ENCODE measurements at regions not wholly inside any gene's neighbourhood (a gene's known extent, or its start where the extent isn't known, plus 50 kb on each side); places are given as distances from the start of the nearest gene placed in this dataset.

DNA sequence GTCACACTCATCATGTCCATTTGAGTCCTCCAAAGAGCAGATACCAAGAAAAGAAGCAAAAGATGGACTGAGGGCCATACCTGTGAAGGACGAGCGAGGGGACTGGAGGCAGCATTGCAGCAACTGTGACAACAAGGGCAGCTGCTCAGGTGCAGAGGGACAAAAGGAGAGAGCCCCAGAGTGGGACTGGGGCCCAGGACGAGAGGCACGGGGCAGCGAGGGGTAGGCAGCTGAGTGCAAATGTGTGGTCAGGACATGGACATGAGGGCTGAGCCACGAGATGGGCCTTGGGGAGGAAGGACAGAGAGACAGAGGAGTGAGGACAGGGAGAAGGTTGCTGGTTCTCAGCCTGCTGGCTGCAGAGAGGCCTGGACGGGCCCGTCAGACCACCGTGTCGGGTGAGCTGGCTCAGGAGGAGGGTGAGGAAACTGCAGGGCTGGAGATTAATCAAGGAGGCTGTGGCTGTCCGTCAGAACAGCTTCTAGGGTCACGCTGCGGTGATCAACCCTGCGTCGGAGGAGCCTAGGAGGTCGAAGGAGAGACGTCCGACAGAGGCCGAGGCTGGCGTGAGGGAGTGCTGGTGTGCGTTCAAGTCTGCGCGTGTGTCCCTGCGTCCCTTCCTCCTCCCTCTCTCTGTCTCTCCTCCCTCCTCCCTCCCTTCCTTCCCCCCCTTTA is 206.8 kb upstream of the HDAC4 start:
- no peak for DNase-seq (ENCODE audit: low read depth in 2 of 2, low spot score in 1 of 2)

DNA sequence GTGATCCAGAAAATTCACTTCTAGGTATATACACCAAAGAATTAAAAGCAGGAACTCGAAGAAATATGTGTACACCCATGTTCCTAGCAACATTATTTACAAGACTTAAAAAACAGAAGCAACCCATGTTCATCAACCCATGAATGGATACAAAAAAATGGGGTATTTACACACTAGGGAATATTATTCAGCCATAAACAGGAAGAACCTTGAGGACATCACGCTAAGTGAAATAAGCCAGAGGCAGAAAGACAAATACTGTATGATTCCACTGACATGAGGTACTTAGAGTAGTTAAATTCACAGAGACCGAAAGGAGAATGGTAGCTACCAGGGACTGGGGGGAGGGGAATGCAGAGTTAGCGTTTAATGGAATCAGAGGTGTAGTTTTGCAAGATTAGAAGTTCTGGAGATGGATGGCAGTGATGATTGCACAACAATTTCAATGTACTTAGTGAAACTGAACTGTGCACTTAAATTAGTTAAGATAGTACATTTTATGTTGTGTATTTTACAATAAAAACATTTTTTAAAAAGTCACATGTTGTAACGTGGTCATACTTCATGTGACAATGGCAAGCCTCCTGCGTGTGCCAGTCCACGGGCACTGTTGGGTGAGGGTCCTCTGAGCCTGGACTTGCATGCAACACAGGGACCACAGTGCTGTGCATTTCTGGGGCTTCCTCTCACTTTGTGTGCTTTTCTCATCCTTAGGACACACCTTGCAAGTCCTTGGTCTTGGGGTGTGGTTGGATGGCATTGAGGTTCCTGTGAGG is 206.1 kb upstream of the HDAC4 start:
- no peak for DNase-seq (ENCODE audit: low read depth in 2 of 2, low spot score in 1 of 2)

DNA sequence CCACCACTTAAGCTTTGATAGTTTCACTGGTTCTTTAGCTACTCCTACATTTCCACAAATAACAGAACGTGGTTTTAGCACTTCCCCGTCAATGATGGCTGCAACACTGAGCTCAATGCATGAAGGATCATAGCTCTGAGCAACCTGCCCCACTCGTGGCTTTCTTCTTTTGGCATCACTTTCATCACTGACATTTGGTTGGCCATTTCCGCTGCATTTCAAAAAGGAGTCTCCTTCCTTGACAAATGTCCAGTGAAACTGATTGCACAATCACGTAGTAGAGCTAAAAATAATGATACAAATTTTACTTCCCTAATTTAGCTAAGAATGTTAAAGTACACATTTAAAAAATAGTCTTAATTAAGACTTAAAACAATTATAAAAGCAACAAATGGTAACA is 205.2 kb upstream of the HDAC4 start:
- DNase-seq (ENCODE audit: low read depth in 2 of 2, low spot score in 1 of 2), result no peak

DNA sequence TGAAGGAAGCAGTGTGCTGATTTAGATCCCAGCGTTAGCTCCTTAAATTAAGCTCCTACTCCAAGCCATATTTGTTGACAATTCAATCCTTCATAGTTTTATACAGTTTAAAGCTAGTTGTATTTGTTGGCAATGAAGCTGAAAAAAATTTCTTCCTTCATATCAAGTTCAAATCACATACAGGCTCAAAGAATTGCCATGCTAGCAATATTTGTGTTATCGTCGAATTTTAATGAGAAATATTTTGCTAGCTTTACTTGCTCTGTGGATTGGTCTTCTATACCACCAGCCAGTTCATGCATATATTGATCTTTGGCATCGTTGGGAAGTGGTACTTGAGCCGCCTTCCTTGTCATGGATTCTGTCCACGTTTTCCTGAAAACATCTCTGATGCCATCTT is 204.6 kb upstream of the HDAC4 start:
- DNase-seq (ENCODE audit: low read depth in 2 of 2, low spot score in 1 of 2), result no peak

DNA sequence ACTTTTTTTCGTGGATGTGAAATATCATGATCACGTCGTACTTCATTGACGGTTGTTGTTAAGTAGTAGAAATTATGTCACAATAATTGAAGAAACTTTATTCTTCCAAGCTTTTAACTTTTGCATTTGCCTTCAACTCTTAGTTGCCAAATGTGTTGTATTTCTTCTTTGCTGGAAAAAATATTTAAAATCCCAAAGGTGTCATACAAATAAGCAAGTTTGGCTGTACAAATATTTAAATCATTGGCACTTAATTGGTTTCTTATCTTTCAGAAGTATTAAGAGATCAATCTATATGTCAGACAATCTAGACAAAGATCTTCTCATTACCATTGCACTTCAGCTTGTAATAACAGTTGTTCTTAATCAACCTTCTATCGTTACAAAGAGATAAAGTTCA is 204.0 kb upstream of the HDAC4 start:
- no peak for DNase-seq (ENCODE audit: low read depth in 2 of 2, low spot score in 1 of 2)

DNA sequence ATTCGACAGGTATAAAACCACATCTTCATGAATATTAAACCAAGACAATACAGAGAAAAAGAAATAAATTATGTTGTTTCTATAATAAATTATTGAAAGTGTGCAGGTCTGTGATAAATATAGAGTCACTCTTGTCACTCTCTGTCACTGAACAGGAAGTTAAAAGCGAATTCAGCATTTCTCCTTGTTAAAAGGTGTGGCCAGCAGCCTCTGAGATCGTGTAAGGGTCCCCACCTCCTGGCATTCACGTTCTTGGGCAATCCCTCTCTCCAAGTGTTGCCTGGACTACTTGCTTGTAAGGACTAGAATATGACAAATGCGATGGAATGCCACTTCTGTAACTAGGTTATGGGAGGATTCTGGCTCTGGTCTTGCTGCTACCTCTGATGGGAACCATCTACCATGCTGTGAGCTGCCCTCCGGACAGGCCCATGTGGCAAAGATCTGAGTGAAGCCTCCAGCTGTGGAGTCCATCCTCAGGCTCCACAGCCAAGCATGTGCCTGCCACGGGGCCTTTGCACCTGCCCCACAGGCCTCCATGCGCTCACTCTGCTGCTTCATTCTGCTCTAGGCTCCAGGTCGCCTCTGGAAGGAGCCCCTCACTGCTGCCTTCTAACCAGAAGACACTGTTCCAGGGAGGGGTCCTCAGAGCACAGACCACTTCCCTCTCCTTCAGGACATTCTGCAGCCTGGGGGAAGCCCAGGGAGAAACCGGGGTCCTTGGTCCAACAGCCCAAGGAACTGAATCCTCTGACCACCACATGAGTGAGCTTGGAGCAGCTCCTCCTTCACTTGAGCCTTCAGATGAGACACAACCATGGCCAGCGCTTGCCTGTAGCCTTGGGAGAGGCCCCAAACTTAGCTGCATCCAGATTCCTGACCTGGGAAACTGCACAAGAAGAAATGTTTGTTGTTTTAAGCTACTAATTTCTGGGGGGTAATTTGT is 202.9 kb upstream of the HDAC4 start:
- no peak for DNase-seq (ENCODE audit: low read depth in 2 of 2, low spot score in 1 of 2)

DNA sequence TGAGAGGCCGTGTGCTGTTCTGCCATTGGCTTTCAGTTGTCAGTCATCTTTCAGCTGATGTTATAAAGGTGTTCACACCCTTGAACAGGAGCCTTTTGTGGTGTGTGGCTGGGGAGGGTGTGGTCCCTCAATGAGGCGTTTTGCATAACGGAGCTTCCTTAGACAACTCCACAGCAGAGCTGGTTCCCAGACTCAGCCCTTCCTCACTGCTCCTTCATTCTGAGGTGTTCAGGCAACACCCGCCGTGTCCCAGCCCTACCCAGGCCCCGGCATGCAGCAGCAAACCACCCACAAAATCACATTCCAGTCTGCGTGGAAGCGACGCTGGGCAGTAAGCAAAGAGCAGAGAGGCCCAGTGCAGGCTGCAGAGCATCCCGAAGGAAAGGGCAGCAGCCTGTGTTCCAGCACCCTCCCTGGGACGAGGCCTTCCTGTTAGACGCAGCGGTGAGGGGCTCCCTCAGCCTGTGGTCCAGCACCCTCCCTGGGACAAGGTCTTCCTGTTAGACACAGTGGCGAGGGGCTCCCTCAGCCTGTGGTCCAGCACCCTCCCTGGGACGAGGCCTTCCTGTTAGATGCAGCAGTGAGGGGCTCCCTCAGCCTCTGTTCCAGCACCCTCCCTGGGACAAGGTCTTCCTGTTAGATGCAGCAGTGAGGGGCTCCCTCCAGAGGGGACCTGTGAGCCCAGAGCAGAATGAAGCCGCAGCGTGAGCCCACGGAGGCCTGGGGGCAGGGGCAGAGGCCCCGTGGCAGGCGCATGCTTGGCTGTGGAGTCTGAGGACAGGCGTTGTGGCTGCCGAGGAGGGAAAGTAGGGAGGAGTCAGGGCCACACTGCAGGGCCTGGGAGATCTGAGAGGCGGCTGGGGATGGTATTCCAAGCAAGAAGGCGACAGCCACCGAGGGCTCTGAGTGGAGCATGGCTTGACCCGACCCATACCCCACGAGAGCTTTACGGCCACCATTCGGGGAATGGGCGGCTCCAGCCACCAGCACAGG is 201.8 kb upstream of the HDAC4 start:
- DNase-seq (ENCODE audit: low read depth in 2 of 2, low spot score in 1 of 2), result no peak

DNA sequence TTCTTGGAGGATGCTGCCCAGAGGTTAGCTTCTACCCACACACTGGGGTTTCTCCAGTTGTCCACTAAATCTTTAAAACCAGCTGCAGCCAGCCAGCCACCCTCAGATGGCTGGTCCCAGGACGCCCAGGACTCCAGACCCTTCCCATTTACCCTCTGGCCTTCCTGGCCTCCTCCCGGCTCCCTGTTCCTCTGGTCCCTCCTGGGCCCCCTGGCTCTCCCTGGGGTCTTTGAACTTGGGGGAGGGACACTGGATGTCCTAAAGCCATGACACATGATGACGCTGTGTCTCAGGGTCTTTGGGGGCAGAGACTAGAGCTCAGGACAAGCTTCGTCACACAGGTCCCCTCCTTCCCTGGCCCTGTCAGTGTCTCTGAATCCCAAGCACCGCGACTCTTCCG is 201.1 kb upstream of the HDAC4 start:
- DNase-seq (ENCODE audit: low read depth in 2 of 2, low spot score in 1 of 2), result no peak

DNA sequence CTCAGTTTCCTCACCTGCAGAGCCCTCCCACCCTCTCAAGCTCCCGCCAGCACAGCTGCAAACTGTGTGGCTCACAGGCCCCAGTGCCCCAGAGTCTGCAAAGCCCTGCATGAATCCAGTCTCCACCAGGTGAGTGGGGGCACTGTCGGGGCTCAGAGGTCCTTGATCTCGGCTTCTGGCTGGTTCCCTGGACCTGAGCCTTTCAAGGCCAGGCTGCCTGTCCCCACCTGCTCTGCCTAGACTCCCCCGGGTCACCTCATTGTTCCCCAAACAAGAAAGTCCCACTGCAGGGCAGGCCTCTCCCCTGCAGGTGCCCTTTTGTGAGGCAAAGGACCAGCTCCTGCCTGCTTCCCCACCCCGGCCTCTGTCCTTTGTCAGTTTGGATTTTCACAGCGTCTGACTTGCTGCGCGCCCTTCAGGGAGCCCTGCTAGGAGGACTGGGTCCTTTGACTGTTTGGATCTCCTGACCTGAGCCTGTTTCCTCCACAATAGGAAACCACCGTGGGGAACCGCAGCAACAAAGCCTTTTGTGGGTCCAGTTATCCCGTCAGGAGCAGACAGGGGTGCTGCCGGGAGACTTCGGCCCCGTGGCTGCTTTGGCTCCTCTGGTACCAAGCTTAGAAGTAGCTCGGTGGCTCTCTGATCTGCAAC is 200.5 kb upstream of the HDAC4 start:
- DNase-seq (ENCODE audit: low read depth in 2 of 2, low spot score in 1 of 2), result no peak

DNA sequence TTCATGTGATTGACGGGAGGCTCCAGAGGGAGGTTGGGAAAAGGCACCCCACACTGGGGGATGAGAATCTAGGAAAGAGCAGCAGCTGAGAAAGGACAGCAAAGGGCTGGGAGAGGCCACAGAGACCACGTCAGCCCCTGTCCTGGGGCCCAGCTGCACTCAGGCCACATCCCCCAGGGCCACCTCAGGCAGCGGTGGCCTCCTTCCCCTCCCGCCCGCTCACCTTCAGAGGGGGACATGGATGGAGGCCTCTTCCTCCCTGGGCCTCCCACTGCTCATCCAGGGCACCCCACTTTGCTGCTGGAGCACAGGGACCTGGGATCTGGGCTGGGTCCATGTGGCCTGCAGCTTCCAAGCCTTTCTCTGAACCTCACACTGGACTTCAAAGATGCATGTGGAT is 199.8 kb upstream of the HDAC4 start:
- DNase-seq (ENCODE audit: low read depth in 2 of 2, low spot score in 1 of 2), result no peak

DNA sequence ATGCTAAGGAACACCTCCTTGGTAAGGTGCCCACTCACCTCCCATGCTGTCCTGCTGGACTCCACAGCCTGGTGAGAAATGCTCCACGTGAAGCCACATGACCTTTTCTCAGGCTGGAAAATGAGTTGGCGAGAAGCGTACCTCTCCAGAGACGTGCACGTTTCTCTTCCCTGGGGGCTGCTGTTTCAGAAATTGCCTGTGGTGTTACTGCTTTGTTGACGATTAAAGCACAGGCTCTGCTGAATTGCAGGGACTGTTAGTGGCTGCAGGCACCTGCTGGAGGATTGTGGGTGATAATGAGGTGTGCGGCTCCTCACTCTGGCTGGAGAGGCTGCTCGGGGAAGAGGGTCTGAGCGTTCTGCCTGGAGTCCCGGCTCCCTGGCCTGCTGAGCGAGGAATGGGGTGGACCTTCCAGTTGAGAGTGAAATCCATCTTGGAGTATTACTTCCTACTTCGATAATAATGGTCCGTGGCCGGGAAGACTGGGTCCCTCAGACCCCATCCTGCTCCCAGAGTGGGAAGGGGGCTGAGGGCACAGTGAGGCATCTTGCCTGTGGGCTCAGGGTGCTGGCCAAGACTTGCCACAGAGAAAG is 199.3 kb upstream of the HDAC4 start:
- no peak for DNase-seq (ENCODE audit: low read depth in 2 of 2, low spot score in 1 of 2)

DNA sequence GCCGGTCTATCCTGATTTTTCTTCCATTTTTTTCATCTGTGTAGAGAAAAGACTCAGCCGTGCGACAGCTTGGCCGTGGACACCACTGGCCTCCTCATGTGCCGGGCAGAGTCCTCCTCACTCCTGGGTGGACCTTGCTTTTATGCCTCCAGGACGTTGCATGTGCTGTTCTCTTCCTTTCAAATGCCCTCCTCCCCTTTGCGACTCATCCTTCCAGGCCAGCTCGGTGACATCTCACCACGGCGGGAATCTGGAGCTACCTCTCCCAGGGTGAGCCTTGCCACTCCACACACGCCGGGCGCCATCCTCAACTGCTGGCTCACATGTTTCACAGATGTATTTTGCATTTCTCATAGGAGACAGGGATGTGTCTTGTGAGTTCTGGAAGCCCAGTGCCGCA is 198.5 kb upstream of the HDAC4 start:
- no peak for DNase-seq (ENCODE audit: low read depth in 2 of 2, low spot score in 1 of 2)

DNA sequence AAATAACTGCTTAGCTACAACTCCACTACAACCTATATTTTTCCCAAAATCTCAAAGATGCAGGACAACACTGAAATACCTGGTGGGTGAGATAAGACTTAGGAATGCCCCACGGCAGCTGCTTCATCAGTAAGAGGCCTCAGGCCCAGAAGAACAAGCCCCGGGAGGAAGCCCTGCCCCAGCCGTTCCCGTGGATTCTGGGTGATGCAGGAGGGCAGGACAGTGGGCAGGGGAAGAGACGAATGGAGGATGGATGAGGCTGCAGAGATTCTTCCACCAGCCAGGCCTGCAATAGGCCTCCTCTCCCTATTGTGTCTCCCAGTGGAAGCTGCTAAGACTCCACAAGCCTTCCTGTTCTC is 197.9 kb upstream of the HDAC4 start:
- DNase-seq (ENCODE audit: low read depth in 2 of 2, low spot score in 1 of 2), result no peak

DNA sequence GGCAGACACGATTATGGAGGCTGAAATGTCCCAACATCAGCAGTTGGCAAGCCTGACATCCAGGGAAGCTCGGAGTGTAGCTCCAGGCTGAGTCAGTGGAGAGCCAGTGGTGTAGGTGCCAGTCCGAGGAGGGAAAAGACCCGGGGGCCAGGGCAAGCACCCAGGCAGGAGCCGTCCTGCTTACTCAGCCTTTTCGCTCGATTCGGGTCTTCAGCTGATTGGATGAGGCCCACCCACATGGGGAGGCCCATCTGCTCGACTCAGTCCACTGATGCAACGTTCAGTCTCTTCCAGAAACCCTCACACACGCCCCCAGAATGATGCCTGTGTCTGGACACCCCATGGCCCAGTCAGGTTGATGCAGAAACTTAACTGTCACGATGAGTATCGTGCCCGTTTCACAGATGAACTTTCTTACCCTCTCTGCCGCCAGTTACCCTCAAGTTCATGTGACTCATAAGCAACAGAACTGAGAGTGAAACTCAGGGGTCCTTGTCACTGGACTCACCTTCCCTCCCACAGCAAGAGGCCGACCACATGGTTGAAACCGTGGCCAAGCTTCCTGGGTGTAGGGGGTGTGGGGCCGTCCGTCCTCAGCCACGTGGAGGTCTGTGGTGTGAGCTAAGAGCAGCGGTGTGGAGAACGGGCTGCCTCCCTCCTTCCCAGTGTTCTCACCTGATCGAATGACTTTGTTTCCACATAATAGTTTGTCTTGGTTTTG is 197.4 kb upstream of the HDAC4 start:
- DNase-seq (ENCODE audit: low read depth in 2 of 2, low spot score in 1 of 2), result no peak

DNA sequence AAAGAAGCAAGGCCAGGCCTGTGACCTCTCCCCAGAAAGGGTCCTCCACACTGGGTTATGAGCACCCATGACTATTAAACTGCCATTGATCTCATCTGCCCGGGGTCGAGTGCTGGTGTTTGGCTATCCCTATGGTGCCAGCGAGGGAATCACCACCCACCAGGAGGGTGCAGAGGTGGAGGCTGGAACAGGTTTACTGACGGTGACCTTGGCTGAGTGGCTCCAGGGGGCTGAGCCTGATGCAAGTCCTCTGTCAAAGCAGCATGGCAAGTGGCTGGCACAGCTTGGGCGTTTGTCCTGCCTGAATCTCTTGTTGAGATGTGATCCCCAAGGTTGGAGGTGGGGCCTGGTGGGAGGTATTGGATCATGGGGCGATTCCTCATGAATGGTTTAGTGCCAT is 196.4 kb upstream of the HDAC4 start:
- no peak for DNase-seq (ENCODE audit: low read depth in 2 of 2, low spot score in 1 of 2)

DNA sequence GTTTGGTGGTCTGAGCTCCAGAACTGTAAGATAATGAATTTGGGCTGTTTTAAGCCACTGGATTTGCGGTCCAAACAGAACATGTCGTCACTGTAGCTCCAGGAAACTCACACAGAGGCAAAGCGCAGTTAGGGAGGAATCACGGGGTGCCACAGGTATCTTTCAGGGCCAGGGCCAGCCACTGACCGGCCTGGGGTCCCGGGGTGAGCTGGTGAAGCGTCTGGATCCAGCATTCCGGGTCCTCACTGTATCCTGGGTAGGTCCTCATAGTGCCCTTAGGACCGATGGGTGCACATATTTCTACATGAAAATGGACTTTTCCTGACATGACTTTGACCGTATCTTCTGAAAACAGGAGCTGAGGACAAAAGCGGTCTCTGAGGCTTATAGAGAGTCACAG is 196.0 kb upstream of the HDAC4 start:
- no peak for DNase-seq (ENCODE audit: low read depth in 2 of 2, low spot score in 1 of 2)

DNA sequence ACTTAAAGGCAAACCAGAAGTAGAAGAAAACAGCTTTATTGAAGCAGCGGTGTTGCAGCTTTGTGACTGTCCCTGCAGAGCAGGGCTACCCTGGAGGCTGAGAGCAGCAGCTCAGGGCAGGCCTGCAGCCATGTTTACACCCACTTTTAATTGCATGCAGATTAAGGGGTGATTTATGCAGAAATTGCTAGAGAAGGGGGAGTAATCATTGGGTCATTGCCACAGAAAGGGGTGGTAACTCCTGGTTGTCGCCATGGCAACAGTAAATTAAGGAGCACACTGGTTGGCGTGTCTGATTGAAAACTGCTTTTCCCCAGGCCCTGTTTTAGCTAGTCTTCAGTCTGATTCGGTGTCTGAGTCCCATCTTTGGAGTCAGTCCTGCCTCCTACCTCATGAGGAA is 195.4 kb upstream of the HDAC4 start:
- no peak for DNase-seq (ENCODE audit: low read depth in 2 of 2, low spot score in 1 of 2)

DNA sequence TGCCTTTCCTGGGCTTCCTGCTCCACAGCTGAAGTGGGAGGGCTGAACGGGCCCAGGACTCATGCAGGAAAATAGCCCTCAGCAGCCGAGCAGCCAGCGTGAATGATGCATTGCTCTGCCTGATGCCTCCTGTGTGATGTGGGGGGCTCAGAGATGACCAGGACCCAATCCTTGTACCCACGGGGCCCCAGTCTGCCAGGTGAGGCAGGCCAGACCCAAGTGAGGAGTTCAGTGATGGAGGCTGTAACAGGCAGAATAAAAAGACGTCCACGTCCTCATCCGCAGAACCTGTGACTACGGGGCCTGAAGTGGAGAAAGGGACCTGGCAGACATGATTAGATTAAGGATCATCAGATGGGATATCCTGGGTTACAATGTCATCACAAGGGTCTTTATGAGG is 194.9 kb upstream of the HDAC4 start:
- DNase-seq (ENCODE audit: low read depth in 2 of 2, low spot score in 1 of 2), result no peak

Data from stimulated activated CD8-positive, alpha-beta memory T cell treated with anti-CD3 and anti-CD28 coated beads, Interleukin-4, amount 100 ng/mL, for 1 hour (primary cell).